Stomach smooth muscle (tissue), 2 donors: ENCODE measurements at regions not wholly inside any gene's neighbourhood (a gene's known extent, or its start where the extent isn't known, plus 50 kb on each side); places are given as distances from the start of the nearest gene placed in this dataset.
"Not testable (repeated sequence)": the region's sequence is repeated elsewhere in the genome, so short reads cannot be mapped to it uniquely, and the experiment has no call there.

Experiments used
- H3K27ac ChIP-seq: one replicate; pipeline ENCODE4 v1.7.0; 2013; ENCODE audit warnings: mild to moderate bottlenecking, low read length, inconsistent platforms
- H3K27me3 ChIP-seq, 2 donors: one replicate each; pipeline ENCODE4 v1.7.0; 2013; ENCODE audit warnings: low read length in 2 of 2; ENCODE audit not compliant: insufficient read depth in 2 of 2, control insufficient read depth in 1 of 2
- H3K36me3 ChIP-seq, 2 donors: one replicate each; pipeline ENCODE4 v1.7.0; 2013; ENCODE audit warnings: low read length in 2 of 2; ENCODE audit not compliant: control insufficient read depth in 2 of 2, insufficient read depth in 2 of 2
- H3K4me1 ChIP-seq: one replicate; pipeline ENCODE4 v1.7.0; 2013; ENCODE audit warnings: low read length; ENCODE audit not compliant: control insufficient read depth, insufficient read depth
- H3K4me3 ChIP-seq, 2 donors: one replicate each; pipeline ENCODE4 v1.7.0; 2013; ENCODE audit warnings: low read length in 2 of 2
- H3K9ac ChIP-seq, 2 donors: one replicate each; pipeline ENCODE4 v1.7.0; 2013; ENCODE audit warnings: low read length in 2 of 2, mild to moderate bottlenecking in 1 of 2
- H3K9me3 ChIP-seq, 2 donors: one replicate each; pipeline ENCODE4 v1.7.0; 2013; ENCODE audit warnings: low read length in 2 of 2; ENCODE audit not compliant: control insufficient read depth in 2 of 2
- donor health status: healthy.
- donor health status: Pancreatic carcinoma.

- H3K36me3 ChIP-seq: no peaks in the 10 kb centered on the region
- no peak overlapping the region for H3K9ac ChIP-seq
- H3K27me3 ChIP-seq: peaks cover 0 to 4% of the 10 kb centered on the region in 2 donors
- H3K4me1 ChIP-seq: peaks cover 17% of the 10 kb centered on the region
- H3K4me3 ChIP-seq: no peak overlapping the region
- no peaks in the 10 kb centered on the region for H3K9me3 ChIP-seq
- no peak overlapping the region for H3K27ac ChIP-seq
Observed at GRCh38 chr5:133867851-133868545, 100.4 kb downstream of the C5orf15 start.

- H3K27me3 ChIP-seq: peaks cover 0 to 4% of the 10 kb centered on the region in 2 donors
- no peaks in the 10 kb centered on the region for H3K36me3 ChIP-seq
- no peak overlapping the region for H3K4me3 ChIP-seq
- peaks cover 17% of the 10 kb centered on the region for H3K4me1 ChIP-seq
- no peaks in the 10 kb centered on the region for H3K9me3 ChIP-seq
- H3K9ac ChIP-seq: no peak overlapping the region
- no peak overlapping the region for H3K27ac ChIP-seq
Observed at GRCh38 chr5:133867341-133867740, 101.1 kb downstream of the C5orf15 start.

GRCh38 chr5:133866903-133867245, 101.6 kb downstream of the C5orf15 start:
- H3K9ac ChIP-seq: no peak overlapping the region
- peaks cover 17% of the 10 kb centered on the region for H3K4me1 ChIP-seq
- H3K36me3 ChIP-seq: no peaks in the 10 kb centered on the region
- no peak overlapping the region for H3K4me3 ChIP-seq
- peaks cover 0 to 4% of the 10 kb centered on the region in 2 donors for H3K27me3 ChIP-seq
- H3K27ac ChIP-seq: no peak overlapping the region
- H3K9me3 ChIP-seq: no peaks in the 10 kb centered on the region

- H3K9ac ChIP-seq: no peak overlapping the region
- H3K27ac ChIP-seq: no peak overlapping the region
- no peaks in the 10 kb centered on the region for H3K36me3 ChIP-seq
Observed at GRCh38 chr5:133866160-133866902, 102.1 kb downstream of the C5orf15 start.

GRCh38 chr5:133865113-133865512, 103.3 kb downstream of the C5orf15 start:
- Histone ChIP-seq H3K4me1 (peaks cover 7% of the 10 kb centered on the region), H3K9me3 (no peaks in the 10 kb centered on the region), H3K27ac (no peak overlapping the region), H3K4me3 (no peak overlapping the region), H3K27me3 (peaks cover 0 to 4% of the 10 kb centered on the region in 2 donors), H3K9ac (no peak overlapping the region), H3K36me3 (no peaks in the 10 kb centered on the region)

More at GRCh38 chr5:133866160-133866902, 102.1 kb downstream of the C5orf15 start:
- H3K9me3 ChIP-seq: no peaks in the 10 kb centered on the region
- H3K27me3 ChIP-seq: peaks cover 0 to 4% of the 10 kb centered on the region in 2 donors
- H3K4me1 ChIP-seq: peaks cover 17% of the 10 kb centered on the region
- H3K4me3 ChIP-seq: no peak overlapping the region

GRCh38 chr5:133864711-133865110, 103.7 kb downstream of the C5orf15 start:
- no peak overlapping the region for H3K9ac ChIP-seq
- H3K27ac ChIP-seq: no peak overlapping the region
- H3K4me3 ChIP-seq: no peak overlapping the region
- no peaks in the 10 kb centered on the region for H3K36me3 ChIP-seq
- peaks cover 5% of the 10 kb centered on the region for H3K4me1 ChIP-seq
- peaks cover 0 to 4% of the 10 kb centered on the region in 2 donors for H3K27me3 ChIP-seq
- peaks cover 0 to 1% of the 10 kb centered on the region in 2 donors for H3K9me3 ChIP-seq

GRCh38 chr5:133863857-133864585, 104.4 kb downstream of the C5orf15 start:
- H3K4me3 ChIP-seq: no peak overlapping the region

GRCh38 chr5:133861161-133861737, 107.2 kb downstream of the C5orf15 start:
- Histone ChIP-seq H3K4me1 (no peaks in the 10 kb centered on the region), H3K9ac (no peak overlapping the region), H3K27me3 (peaks cover 0 to 2% of the 10 kb centered on the region in 2 donors), H3K9me3 (peaks cover 0 to 4% of the 10 kb centered on the region in 2 donors), H3K27ac (no peak overlapping the region), H3K4me3 (no peak overlapping the region), H3K36me3 (no peaks in the 10 kb centered on the region)

More at GRCh38 chr5:133863857-133864585, 104.4 kb downstream of the C5orf15 start:
- peaks cover 0 to 2% of the 10 kb centered on the region in 2 donors for H3K27me3 ChIP-seq
- H3K36me3 ChIP-seq: no peaks in the 10 kb centered on the region
- no peak overlapping the region for H3K9ac ChIP-seq
- H3K9me3 ChIP-seq: peaks cover 0 to 4% of the 10 kb centered on the region in 2 donors
- no peak overlapping the region for H3K27ac ChIP-seq
- H3K4me1 ChIP-seq: no peaks in the 10 kb centered on the region

GRCh38 chr5:133859073-133859472, 109.4 kb downstream of the C5orf15 start:
- Histone ChIP-seq H3K4me3 (no peak overlapping the region), H3K27ac (no peak overlapping the region), H3K36me3 (no peaks in the 10 kb centered on the region), H3K9me3 (peaks cover 0 to 4% of the 10 kb centered on the region in 2 donors), H3K9ac (no peak overlapping the region), H3K27me3 (peaks cover 0 to 2% of the 10 kb centered on the region in 2 donors), H3K4me1 (no peaks in the 10 kb centered on the region)

- not testable (repeated sequence) for H3K9ac ChIP-seq, H3K4me3 ChIP-seq
Observed at GRCh38 chr5:133857595-133858313, 110.7 kb downstream of the C5orf15 start.

More at GRCh38 chr5:133857595-133858313, 110.7 kb downstream of the C5orf15 start:
- H3K27me3 ChIP-seq, H3K4me1 ChIP-seq, H3K9me3 ChIP-seq, H3K27ac ChIP-seq, H3K36me3 ChIP-seq: not testable (repeated sequence)
